A549 (cell line): ENCODE measurements at regions not wholly inside any gene's neighbourhood (a gene's known extent, or its start where the extent isn't known, plus 50 kb on each side); places are given as distances from the start of the nearest gene placed in this dataset.

ENCODE experiments used
- ATAC-seq, 2 experiments: fragments of 200-7000 bp in 1 of 2; fragments of >200 bp in 1 of 2; cut with Nextera tagmentation in 1 of 2; cut with Tn5 transposase in 1 of 2; 3 replicates each; pipeline versions ENCODE4 v1.8.0 to v1.9.1; 2018 to 2020; ENCODE audit warnings: mild to moderate bottlenecking in 1 of 2, moderate library complexity in 1 of 2
- CTCF ChIA-PET: fragments of 300-600 bp; sonication (Branson Sonifier 250); formaldehyde crosslinking; extraction: SDS; loops from one replicate; lab custom pipeline; 2021; ENCODE audit warnings: antibody characterized with exemption, inconsistent platforms; lab: Yijun Ruan, JAX
- POLR2A ChIA-PET: fragments of 350-600 bp; formaldehyde crosslinking; extraction: SDS; loops from one replicate; lab custom pipeline; 2021; ENCODE audit warnings: antibody characterized with exemption, inconsistent platforms; lab: Yijun Ruan, JAX
- DNase-seq, 2 experiments: peaks; one replicate each; pipeline versions ENCODE4 v3.0.0 to v3.0.0-alpha.2; 2011 to 2016; ENCODE audit warnings: low read depth in 1 of 2, low spot score in 1 of 2
- FAIRE-seq: peaks from 2 replicates; lab custom pipeline; 2011; peaks lifted over from hg19 to GRCh38; lab: Jason Lieb, UNC
- H3K27ac ChIP-seq, 2 experiments: fragments of >200 bp; sonication (Bioruptor Twin); formaldehyde crosslinking; 3 replicates each; pipeline ENCODE4 v1.5.1; 2016 to 2017
- H3K4me1 ChIP-seq: fragments of >200 bp; sonication (Bioruptor Twin); formaldehyde crosslinking; 3 replicates; pipeline ENCODE4 v1.6.1; 2016
- H3K4me2 ChIP-seq: fragments of >200 bp; sonication (Bioruptor Twin); formaldehyde crosslinking; 3 replicates; pipeline ENCODE4 v1.6.1; 2016
- H3K4me3 ChIP-seq: fragments of >200 bp; sonication (Bioruptor Twin); formaldehyde crosslinking; 3 replicates; pipeline ENCODE4 v1.5.1; 2016
- H3K9me3 ChIP-seq: fragments of >200 bp; sonication (Bioruptor Twin); formaldehyde crosslinking; 3 replicates; pipeline ENCODE4 v1.6.1; 2016
- ATOH8 ChIP-seq: fragments of 250-450 bp; sonication (Bioruptor Pico); IDR thresholded peaks from 2 replicates; pipeline ENCODE4 v1.5.0; 2020; ENCODE audit warnings: low read depth, mild to moderate bottlenecking, moderate library complexity
- BHLHE40 ChIP-seq: IDR thresholded peaks from 2 replicates; pipeline ENCODE4 v1.6.1; 2012; ENCODE audit warnings: low read depth, low read length, inconsistent platforms
- CBX8 ChIP-seq: fragments of 200-600 bp; sonication (generic); IDR thresholded peaks from 2 replicates; pipeline ENCODE4 v1.6.1; 2016
- CTCF ChIP-seq: fragments of >200 bp; sonication (Bioruptor Twin); formaldehyde crosslinking; IDR thresholded peaks from 3 replicates; pipeline ENCODE4 v1.5.1; 2016
- EHF ChIP-seq: fragments of 250-450 bp; sonication (Bioruptor Pico); IDR thresholded peaks from 2 replicates; pipeline ENCODE4 v1.5.0; 2020; ENCODE audit warnings: mild to moderate bottlenecking
- ESRRA ChIP-seq: fragments of 150-350 bp; IDR thresholded peaks from 2 replicates; pipeline ENCODE4 v1.6.1; 2014; ENCODE audit warnings: mild to moderate bottlenecking, low read length, borderline replicate concordance
- FOXS1 ChIP-seq: fragments of 250-450 bp; sonication (Bioruptor Pico); IDR thresholded peaks from 2 replicates; pipeline ENCODE4 v1.5.0; 2020; ENCODE audit warnings: mild to moderate bottlenecking, moderate library complexity
- HDAC2 ChIP-seq: fragments of 200-600 bp; sonication (generic); IDR thresholded peaks from 2 replicates; pipeline ENCODE4 v1.6.1; 2016
- HEYL ChIP-seq: fragments of 250-450 bp; sonication (Bioruptor Pico); IDR thresholded peaks from 2 replicates; pipeline ENCODE4 v1.8.0; 2021; ENCODE audit warnings: mild to moderate bottlenecking, moderate library complexity
- HMGXB4 ChIP-seq: fragments of 250-450 bp; sonication (Bioruptor Pico); IDR thresholded peaks from 2 replicates; pipeline ENCODE4 v1.5.0; 2021; ENCODE audit warnings: mild to moderate bottlenecking, moderate library complexity, borderline replicate concordance
- HOXB5 ChIP-seq: fragments of 250-450 bp; sonication (Bioruptor Pico); IDR thresholded peaks from 2 replicates; pipeline ENCODE4 v1.5.0; 2020; ENCODE audit warnings: mild to moderate bottlenecking, moderate library complexity
- JUNB ChIP-seq: fragments of >200 bp; sonication (Bioruptor Twin); formaldehyde crosslinking; IDR thresholded peaks from 2 replicates; pipeline ENCODE4 v1.6.1; 2016
- MAX ChIP-seq: IDR thresholded peaks from 2 replicates; pipeline ENCODE4 v1.6.1; 2012
- MAZ ChIP-seq: fragments of 150-350 bp; IDR thresholded peaks from 2 replicates; pipeline ENCODE4 v1.6.1; 2014; ENCODE audit warnings: antibody characterized with exemption, low read depth, low read length, borderline replicate concordance
- MYC ChIP-seq: IDR thresholded peaks from 2 replicates; pipeline ENCODE4 v1.6.1; 2012; ENCODE audit warnings: mild to moderate bottlenecking, inconsistent platforms, low read length, improper control_type of control experiment, borderline replicate concordance
- NPAS2 ChIP-seq: fragments of 250-450 bp; sonication (Bioruptor Pico); IDR thresholded peaks from 2 replicates; pipeline ENCODE4 v1.8.0; 2022; ENCODE audit warnings: mild to moderate bottlenecking, moderate library complexity, borderline replicate concordance
- PBX3 ChIP-seq: IDR thresholded peaks from 2 replicates; pipeline ENCODE4 v1.6.1; 2012
- RARB ChIP-seq: fragments of 250-450 bp; sonication (Bioruptor Pico); IDR thresholded peaks from 2 replicates; pipeline ENCODE4 v1.8.0; 2021; ENCODE audit warnings: mild to moderate bottlenecking, moderate library complexity
- RCOR1 ChIP-seq: fragments of 150-350 bp; IDR thresholded peaks from 2 replicates; pipeline ENCODE4 v1.6.1; 2014; ENCODE audit warnings: antibody characterized with exemption, low read length, low read depth
- REST ChIP-seq: fragments of 200-600 bp; sonication (generic); IDR thresholded peaks from 2 replicates; pipeline ENCODE4 v1.6.1; 2016; ENCODE audit warnings: antibody characterized with exemption, mild to moderate bottlenecking, moderate library complexity
- RFX5 ChIP-seq: fragments of 450-650 bp; IDR thresholded peaks from 2 replicates; pipeline ENCODE4 v1.7.1; 2014; ENCODE audit warnings: antibody characterized with exemption, mild to moderate bottlenecking, moderate library complexity
- SMC3 ChIP-seq: fragments of >200 bp; sonication (Bioruptor Twin); formaldehyde crosslinking; IDR thresholded peaks from 3 replicates; pipeline ENCODE4 v1.6.1; 2018; ENCODE audit warnings: inconsistent platforms
- WGBS: methylation state at CpG from one replicate; pipeline ENCODE4 v1.1.6; 2017; ENCODE audit errors: missing lambda C conversion rate; 5-methylcytosine and 5-hydroxymethylcytosine counted together

- WGBS, result 13% methylated on average over 4 of the region's 4 CpGs
- no peak for ATAC-seq
- no peak for FAIRE-seq
- no peak for DNase-seq
- no peaks in the 10 kb centered on the region for H3K9me3 ChIP-seq
- no peak overlapping the region for H3K4me2 ChIP-seq
- H3K4me1 ChIP-seq, result no peaks in the 10 kb centered on the region
- no peak for TF ChIP-seq CBX8
- TF ChIP-seq BHLHE40, result no peak
- TF ChIP-seq HMGXB4 (CRISPR knock-in tag), result no peak
- no peak for TF ChIP-seq MAX
- no peak for TF ChIP-seq MYC
- no peak overlapping the region for H3K4me3 ChIP-seq
- no peak overlapping the region for H3K27ac ChIP-seq
- POLR2A ChIA-PET, result no interaction called here
- CTCF ChIA-PET, result no interaction called here
These were observed 772.1 kb upstream of the RBFOX1 start for GRCh38 chr16:6560306-6561100.

GRCh38 chr16:6558661-6559060, 774.0 kb upstream of the RBFOX1 start:
- no peak for FAIRE-seq
- no peaks in the 10 kb centered on the region for H3K4me1 ChIP-seq
- TF ChIP-seq EHF (CRISPR knock-in tag) (no peak), RCOR1 (no peak), HEYL (CRISPR knock-in tag) (no peak), SMC3 (no peak), RARB (CRISPR knock-in tag) (no peak), HOXB5 (CRISPR knock-in tag) (no peak), RFX5 (no peak), JUNB (no peak), CTCF (no peak)
- WGBS, result 1% methylated on average over 7 of the region's 7 CpGs
- H3K9me3 ChIP-seq, result no peaks in the 10 kb centered on the region
- H3K27ac ChIP-seq, result no peak overlapping the region
- CTCF ChIA-PET, result interaction anchor here (1.4 kb wide), 1 partner anchor 11 kb away, joined by 4 read pairs; no protein-coding TSS in a partner anchor
- no peak for DNase-seq
- no peak for ATAC-seq
- POLR2A ChIA-PET, result no interaction called here
- H3K4me2 ChIP-seq, result no peak overlapping the region
- H3K4me3 ChIP-seq, result no peak overlapping the region

GRCh38 chr16:6558126-6558525, 774.5 kb upstream of the RBFOX1 start:
- Histone ChIP-seq H3K4me2 (no peak overlapping the region), H3K9me3 (no peaks in the 10 kb centered on the region), H3K4me3 (no peak overlapping the region), H3K4me1 (no peaks in the 10 kb centered on the region), H3K27ac (no peak overlapping the region)
- FAIRE-seq, result no peak
- no peak for DNase-seq
- POLR2A ChIA-PET, result no interaction called here
- TF ChIP-seq REST (no peak), MAZ (no peak), HEYL (CRISPR knock-in tag) (no peak), NPAS2 (CRISPR knock-in tag) (no peak), ESRRA (no peak), RFX5 (no peak), FOXS1 (CRISPR knock-in tag) (no peak), HDAC2 (no peak), ATOH8 (CRISPR knock-in tag) (no peak), BHLHE40 (no peak), PBX3 (no peak), MAX (no peak)
- ATAC-seq, result no peak
- 14% methylated on average over 8 of the region's 8 CpGs for WGBS
- CTCF ChIA-PET, result interaction anchor here (1.4 kb wide), 1 partner anchor 10 kb away, joined by 4 read pairs; no protein-coding TSS in a partner anchor
